ENCODE measurements at regions not wholly inside any gene's neighbourhood (a gene's known extent, or its start where the extent isn't known, plus 50 kb on each side); places are given as distances from the start of the nearest gene placed in this dataset.

GRCh38 chr2:176595986-176596385 lies 326.7 kb downstream of the MTX2 start:
- TF ChIP-seq CTCF (IDR thresholded peaks at IDR 0.05): no peak
- no peak for TF ChIP-seq POLR2A (IDR thresholded peaks at IDR 0.05)
- no peak for TF ChIP-seq EP300 (IDR thresholded peaks at IDR 0.05)
- no peak for TF ChIP-seq POLR2AphosphoS5 (IDR thresholded peaks at IDR 0.05)

All from stomach (tissue), 4 donors.